GM21423 (cell line): ENCODE measurements at regions not wholly inside any gene's neighbourhood (a gene's known extent, or its start where the extent isn't known, plus 50 kb on each side); places are given as distances from the start of the nearest gene placed in this dataset.
"Not testable (repeated sequence)": the region's sequence is repeated elsewhere in the genome, so short reads cannot be mapped to it uniquely, and the experiment has no call there.

Experiments
- ATAC-seq: cut with Tn5 transposase; IDR thresholded peaks from one replicate; pipeline ENCODE4 v1.9.1; 2021; ENCODE audit warnings: mild to moderate bottlenecking, moderate library complexity; ENCODE audit not compliant: unreplicated experiment

- no peak for ATAC-seq
Observed at GRCh38 chr1:38203441-38203840, 156.8 kb upstream of the POU3F1 start.

DNA sequence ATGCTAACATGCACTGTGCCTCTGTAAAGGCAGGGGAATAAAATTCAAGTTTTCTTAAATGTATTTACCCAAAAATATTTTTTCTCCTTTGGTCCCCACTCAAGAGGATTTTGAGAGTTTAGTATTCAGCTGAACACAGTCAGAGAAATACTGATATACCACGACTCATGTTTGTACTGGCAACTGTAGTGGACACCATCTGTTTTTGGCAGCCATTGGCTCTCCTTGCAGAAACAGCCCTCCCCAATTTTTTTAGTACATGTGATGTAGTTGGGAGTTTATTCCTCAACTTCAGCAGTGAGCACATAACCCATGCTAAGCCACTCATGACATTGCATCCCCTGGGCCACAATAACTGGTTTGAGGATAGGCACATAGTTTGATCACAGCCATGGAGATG lies 154.8 kb upstream of the POU3F1 start:
- ATAC-seq: no peak

DNA sequence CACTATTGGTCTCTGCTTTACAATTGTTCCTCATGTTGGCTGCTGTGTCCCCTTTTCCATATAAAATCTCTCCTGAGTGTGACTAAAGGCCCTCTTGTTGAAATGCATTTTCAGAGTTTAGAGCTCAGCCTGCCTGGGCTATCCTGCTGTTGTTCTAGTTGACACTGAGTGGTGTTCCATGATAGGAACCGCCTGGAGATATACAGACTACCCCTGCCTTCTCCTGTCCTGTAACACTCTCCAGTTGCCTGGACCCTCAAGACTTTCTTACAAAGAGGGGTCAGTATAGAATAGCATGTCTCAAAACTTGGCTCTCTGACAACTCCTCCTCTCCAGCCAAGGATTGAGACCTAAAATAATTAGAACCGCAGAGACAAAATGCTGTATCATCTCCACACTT lies 152.0 kb upstream of the POU3F1 start:
- no peak for ATAC-seq

DNA sequence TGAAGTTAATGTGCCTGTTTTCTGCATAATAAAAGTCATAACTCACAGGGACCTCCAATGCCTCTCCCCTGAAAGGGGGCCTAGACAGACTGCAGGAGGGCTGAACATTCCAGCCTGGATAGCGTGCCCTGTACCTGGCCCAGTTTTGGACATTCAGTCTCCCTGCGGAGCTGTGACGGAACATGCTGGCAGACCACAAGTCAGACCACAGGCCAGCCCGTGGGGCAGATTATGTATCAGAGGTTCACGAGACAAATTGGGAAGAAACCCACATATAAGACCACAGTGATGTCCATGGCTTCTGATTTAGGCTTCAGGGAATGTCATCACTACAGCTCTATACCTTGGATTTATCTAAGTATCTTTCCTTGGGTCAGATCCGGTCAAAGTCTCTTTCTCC lies 151.5 kb upstream of the POU3F1 start:
- no peak for ATAC-seq

GRCh38 chr1:38197312-38198061 lies 150.9 kb upstream of the POU3F1 start:
- ATAC-seq: no peak

DNA sequence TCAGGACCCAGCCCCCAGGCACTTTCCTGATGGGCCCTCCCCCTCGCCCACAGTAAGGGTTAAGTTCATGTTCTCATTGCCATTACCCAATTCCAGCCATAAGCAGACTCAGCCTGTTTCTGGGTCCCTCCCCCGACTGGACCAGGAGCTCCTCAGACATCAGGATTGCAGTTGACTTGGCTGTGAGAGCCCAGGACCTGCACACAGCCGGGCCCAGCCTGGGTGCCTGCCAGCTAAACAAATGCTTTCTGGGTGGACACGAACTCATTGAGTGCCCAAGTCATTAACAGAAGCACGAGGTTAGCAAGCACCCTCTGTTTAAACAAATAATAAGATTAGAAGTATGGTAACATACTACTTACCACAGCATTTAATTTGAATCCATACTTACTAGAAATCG lies 147.9 kb upstream of the POU3F1 start:
- ATAC-seq: no peak

- no peak for ATAC-seq
Observed at GRCh38 chr1:38193040-38193439, 146.4 kb upstream of the POU3F1 start.

DNA sequence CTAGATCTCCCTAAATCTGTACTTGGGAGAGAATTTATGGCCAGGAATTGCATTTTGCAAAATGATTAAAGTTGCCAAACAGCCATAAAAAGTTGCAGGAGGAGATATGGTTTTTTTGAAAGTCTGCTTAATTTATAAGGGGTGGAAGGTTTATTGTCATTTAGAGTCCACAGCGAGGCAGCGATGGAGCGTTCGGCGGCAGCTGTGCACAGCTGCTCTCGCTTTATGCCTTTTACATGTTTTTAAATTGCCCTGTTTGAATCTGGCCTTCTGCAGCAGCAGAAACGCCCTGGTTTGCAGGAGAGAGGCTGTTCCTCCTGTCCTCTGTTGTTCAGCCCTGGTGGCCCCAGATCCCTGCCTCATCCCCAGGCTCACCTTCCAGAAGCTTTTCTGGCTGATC lies 144.9 kb upstream of the POU3F1 start:
- no peak for ATAC-seq

GRCh38 chr1:38190983-38191382 lies 144.4 kb upstream of the POU3F1 start:
- ATAC-seq: no peak

- no peak for ATAC-seq
Observed at GRCh38 chr1:38187552-38187951, 141.0 kb upstream of the POU3F1 start.

DNA sequence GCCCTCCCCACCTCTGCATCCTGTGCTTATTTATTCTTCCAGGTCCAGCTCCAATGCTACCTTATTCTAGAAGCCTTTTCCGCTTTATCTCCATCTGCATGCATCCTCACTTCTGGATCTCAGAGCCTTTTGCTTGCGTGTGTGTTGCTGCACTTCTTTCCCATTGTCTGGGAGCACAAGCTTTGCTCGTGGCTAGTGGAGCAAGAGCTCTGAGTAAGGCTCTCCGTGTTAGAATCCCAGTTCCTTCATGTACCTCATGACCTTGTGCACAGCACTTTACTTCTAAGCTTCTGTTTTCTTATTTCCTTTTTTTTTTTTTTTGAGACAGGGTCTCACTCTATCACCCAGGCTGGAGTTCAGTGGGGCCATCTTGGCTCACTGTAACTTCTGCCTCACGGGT lies 140.0 kb upstream of the POU3F1 start:
- ATAC-seq: no peak

- no peak for ATAC-seq
Observed at GRCh38 chr1:38185913-38186312, 139.3 kb upstream of the POU3F1 start.

- no peak for ATAC-seq
Observed at GRCh38 chr1:38183747-38184146, 137.2 kb upstream of the POU3F1 start.

DNA sequence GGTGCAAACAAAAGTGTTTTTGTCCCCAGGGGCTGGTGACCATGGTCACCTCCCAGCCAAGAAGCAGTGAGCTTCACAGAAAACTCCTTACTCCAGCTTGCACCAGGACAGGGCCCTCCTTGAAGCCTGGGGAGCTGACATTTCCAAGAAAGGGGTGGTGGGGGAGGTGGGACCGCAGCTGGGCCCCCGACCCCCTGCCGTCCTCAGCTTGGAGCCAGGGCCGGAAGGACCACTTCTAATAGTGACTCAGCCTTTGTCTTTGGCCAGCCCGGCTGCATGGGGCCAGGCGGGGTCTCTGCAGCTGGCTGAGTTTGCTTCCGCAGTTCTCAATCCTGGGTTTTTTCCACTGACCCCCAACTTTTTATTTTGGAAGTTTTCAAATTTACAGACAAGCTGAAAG lies 136.5 kb upstream of the POU3F1 start:
- no peak for ATAC-seq

- ATAC-seq: not testable (repeated sequence)
Observed at GRCh38 chr1:38180388-38180787, 133.8 kb upstream of the POU3F1 start.

DNA sequence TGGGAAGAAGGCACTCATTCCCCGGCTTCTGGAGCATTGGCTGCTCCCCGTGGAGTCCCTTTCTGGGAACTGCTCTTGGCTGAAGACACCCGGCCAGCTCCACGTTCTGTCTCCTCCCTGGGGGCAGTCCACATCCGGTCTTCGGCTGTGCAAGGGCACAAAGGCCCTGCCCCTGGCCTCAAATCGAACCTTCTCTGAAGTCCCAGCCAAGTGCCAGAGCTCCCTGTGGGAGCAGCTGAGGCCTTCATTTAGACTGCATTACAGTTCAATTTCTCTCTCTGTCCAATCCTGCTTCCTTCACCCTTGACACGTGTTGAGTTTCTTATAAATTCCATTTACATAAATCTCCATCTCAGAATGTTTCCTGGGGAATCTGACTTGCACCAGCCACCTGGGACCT lies 132.9 kb upstream of the POU3F1 start:
- ATAC-seq: no peak

DNA sequence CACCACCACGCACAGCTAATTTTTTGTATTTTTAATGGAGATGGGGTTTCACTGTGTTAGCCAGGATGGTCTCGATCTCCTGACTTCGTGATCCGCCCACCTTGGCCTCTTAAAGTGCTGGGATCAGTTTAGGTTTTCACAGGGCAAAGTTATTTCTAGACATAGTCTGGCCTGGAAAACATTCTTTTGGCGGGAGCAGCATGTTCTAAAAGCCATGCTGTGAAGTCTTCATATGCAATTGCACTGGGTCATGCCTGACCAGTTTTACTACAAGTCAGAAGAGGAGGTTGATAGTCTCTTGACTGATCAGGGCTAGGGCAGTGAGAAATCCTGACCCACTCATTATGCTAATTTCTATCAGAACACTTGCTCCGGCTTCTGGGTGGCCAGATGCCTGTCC lies 131.6 kb upstream of the POU3F1 start:
- ATAC-seq: no peak

GRCh38 chr1:38175121-38175520 lies 128.5 kb upstream of the POU3F1 start:
- ATAC-seq: no peak

DNA sequence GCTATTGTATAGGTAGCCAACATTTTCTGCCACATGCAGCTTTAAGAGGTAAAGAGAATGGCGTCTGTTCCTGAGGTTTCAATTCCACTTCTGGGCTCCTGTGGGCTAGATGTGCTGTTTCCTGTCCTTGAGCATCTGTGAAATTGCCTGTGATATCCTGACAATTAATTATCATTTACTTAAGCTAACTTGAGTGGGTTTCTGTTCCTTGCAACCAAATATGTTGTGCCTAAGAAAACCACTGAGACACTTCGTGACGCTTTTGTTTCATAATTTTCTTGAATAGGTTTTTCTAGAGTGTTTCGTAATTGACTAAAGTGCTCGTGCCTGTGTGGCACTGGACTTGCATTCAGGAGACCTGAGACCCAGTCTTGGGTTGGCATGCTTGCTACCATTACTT lies 127.3 kb upstream of the POU3F1 start:
- ATAC-seq: no peak

DNA sequence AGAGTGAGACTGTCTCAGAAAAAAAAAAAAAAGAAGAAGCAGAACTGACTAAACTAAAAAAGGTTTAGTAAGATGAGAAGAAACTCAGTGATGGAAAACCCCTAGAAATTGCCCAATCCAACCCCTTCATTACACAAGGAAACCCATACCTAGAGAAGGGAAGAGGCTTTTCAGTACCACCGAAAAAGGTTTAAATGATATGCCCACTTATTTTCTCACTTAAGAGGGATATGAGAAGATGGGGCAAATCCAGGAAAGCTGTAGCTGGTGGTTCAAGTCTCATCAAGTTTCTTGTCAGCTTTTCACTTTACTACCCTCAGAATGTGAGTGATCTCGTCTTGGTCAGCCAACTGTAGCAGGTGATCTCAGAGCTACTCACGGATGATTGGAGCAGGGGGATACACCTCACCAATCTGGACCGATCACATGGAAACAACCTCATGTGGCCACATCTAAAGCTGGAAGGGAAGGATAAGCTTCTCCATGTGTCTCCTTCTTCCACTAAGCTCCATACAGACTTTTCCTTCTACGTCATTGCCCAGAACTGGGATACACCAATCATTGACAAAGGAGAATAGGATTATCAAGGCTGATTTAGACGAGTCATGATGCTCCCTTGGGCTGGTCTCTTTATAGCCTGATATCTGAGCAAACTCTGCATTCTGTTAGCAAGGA lies 126.7 kb upstream of the POU3F1 start:
- peak; percentile 41 for ATAC-seq

DNA sequence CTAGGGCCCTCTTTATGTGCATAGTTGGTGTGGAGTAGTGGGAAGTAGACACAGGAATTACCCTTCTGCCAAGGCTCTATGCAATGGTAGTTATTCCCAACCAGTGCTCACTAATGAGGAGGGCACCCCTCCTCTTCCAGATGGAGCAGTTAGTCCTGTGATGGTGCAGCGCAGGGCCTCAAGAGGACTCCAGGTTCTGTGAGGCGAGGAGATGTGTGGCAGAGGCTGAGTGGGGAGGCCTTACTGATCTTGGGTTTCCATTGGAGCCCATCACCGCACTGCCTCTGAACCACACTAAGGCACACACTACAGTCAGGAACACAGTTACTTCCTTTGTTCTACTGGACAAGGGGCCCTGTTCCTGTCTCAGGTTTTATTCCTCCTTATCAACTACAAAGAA lies 122.5 kb upstream of the POU3F1 start:
- no peak for ATAC-seq

DNA sequence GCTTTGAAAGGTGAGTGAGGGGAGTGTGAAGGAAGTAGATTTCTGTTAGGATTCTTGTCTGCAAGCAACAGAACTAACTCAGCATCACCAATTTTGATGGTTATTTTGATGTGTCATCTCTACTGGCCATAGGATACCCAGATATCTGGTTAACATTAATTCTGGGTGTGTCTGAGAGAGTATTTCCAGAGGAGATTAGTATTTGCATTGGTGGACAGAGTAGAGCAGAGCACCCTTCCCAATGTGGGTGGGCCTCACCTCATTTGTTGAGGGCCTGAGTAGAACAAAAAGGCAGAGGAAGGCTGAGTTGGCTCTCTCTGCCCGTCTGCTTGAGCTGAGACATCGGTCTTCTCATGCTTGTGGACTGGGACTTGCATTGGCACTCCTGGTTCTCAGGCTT lies 121.8 kb upstream of the POU3F1 start:
- no peak for ATAC-seq

- no peak for ATAC-seq
Observed at GRCh38 chr1:38166461-38166860, 119.9 kb upstream of the POU3F1 start.
